GM19395 (cell line): ENCODE measurements at regions not wholly inside any gene's neighbourhood (a gene's known extent, or its start where the extent isn't known, plus 50 kb on each side); places are given as distances from the start of the nearest gene placed in this dataset.
"Not testable (repeated sequence)": the region's sequence is repeated elsewhere in the genome, so short reads cannot be mapped to it uniquely, and the experiment has no call there.

Source experiments
- ATAC-seq: cut with Tn5 transposase; IDR thresholded peaks from one replicate; pipeline ENCODE4 v1.9.1; 2021; ENCODE audit warnings: mild to moderate bottlenecking, moderate library complexity; ENCODE audit not compliant: unreplicated experiment

DNA sequence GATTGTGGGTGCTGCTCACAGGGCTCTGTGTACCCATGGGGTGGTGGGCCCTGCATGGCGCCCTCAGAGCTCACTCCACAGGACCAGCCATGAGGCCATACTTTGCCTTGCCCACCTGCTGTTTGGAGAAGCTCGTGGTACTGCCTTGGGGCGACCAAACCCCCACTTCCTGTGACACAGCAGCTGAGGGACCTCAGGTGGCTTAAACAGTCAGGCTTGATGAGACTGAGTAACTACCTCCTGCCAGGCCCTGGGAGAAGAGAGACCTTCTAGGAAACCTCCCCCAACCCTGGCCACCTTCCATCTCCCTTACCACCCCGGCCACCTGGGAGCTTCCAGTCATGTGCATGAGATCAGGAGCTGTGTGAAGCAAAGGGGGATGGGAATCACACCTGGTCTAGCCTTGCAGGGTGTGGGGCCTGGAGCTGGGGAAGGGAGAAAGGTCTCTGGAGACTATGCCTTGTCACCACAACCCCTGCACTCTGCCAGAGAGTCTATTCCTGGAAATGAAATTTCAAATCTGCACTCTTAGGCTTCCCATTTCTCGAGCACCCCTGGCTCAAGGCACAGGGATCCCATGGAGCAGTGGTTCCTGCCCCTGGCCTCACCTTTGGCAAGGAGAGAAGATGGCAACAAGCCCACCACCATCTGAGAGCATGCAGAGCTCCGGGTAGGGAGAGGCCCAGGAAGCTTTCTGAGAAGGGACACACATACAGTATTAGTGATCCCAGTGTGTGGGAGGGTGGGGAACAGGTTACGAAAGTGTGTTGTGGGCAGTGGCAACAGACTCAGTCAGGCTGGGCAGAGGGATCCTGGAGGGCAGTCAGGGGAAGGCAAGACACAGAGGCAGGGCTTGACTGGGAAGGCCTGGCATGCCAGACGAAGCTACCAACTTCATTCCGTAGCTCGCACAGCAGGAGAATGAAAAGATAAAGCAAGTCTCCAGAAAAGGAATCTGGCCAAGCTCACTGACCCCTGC is 125.0 kb downstream of the URI1 start:
- no peak for ATAC-seq

DNA sequence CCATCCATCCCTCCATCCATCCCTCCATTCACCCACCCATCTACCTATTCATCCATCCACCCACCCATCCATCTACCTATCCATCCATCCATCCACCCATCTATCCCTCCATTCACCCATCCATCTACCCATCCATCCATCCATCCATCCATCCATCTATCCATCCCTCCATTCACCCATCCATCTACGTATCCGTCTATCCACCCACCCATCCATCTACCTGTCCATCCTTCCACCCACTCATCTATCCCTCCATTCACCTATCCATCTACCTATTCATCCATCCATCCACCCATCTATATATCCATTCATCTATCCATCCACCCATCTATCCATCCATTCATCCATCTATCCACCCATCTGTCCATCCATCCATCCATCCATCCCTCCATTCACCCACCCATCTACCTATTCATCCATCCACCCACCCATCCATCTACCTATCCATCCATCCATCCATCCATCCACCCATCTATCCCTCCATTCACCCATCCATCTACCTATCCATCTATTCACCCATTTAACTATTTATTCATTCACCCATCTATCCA is 126.0 kb downstream of the URI1 start:
- not testable (repeated sequence) for ATAC-seq

DNA sequence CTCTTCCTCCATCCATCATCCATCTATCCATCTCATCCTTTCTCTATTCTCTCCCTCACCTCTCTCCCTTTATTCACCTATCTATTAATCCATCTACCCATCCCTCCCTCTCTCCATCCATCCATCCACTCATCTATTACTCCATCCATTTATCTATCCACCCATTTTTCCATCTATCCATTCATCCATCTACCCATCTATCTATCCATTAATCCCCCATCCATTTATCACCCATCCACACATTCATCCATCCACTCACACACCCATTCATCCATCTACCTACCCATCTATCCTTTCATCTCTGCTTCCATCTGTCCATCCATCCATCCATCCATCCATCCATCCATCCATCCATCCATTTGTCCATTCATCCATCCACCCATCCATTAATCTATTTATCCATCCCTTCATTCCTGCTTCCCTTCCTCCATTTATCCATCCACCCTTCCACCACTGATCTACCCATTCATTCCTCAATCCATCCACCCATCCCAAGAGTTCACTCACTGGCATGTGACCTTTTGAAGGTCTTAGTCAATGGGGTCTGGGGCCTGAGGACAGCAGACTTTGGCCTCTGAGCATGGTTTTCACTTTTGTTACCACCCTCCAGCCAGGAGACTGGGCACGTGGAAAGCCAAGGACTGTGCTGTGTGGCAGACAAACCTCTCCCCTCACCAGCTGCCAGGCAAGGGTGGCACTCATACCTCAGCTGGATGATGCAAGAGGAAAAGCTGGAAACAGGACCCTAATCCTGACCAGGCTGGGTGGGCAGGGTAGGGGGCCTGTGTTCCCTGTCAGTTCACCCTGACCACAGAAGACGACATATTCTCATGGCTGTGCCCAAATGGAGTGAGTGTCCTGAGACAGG is 126.7 kb downstream of the URI1 start:
- ATAC-seq, result no peak

DNA sequence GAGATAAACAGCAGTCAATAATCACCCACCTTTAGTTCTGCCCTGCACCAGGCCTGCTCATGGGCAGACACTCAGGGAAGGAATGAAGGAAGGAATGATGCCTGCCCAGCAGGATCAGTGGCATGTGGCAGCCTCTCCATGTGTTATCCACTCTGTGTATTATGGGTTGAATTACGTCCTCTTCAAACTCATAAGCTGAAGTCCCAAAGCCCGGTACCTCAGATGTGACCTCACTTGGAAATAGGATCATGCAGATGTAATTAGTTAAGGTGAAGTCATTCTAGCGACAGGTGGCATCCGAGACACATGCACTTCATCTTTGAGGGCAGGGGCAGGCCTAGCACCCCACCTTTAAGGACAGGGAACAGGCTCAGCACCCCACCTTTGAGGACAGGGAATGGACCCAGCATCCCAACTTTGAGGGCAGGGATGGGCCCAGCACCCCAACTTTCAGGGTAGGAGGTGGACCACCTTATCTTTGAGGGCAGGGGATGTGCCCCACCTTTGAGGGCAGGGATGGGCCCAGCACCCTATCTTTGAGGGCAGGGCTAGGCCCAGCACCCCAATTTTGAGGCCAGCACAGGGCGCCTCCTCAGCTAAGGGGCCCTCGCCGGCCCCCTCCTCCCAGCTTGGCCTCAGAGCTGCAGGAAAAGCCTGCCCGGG is 127.6 kb downstream of the URI1 start:
- no peak for ATAC-seq

DNA sequence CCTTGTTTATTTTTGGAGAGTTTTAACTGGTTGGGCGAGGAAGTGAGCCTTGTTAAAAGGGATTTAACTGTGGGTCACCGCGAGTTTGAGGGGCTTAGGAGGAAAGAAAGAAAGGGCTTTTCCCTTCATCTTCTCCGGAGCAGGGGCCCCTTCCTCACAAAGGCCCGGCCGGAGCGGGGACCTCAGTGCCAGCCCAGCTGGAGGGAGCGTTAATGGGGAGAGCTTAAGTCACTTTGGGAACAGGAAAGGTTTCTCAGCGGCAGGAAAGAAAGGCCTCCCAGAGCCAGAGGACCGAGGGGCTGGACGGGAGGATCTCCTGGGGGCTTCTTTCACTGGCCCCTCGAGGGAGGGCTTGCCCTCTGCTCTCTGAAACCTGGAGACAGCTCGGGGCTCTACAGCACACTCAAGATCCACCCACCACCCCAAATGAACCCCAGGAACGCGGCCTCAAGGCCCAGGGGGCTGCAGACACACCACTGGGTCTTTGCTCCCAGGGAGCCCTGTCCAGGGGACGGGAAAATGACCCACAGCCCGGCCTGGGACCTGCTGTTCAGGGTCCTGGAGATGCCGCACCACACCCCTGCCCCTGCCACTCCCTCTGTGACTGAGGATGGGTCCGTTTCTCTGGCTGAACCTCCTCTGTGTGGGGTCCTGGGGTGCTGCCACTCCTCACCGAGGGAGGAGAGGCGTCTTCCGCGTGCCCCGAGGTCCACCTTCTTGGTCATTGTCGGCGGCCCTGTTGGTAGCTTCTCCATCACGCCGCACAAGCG is 128.3 kb downstream of the URI1 start:
- ATAC-seq, result no peak

DNA sequence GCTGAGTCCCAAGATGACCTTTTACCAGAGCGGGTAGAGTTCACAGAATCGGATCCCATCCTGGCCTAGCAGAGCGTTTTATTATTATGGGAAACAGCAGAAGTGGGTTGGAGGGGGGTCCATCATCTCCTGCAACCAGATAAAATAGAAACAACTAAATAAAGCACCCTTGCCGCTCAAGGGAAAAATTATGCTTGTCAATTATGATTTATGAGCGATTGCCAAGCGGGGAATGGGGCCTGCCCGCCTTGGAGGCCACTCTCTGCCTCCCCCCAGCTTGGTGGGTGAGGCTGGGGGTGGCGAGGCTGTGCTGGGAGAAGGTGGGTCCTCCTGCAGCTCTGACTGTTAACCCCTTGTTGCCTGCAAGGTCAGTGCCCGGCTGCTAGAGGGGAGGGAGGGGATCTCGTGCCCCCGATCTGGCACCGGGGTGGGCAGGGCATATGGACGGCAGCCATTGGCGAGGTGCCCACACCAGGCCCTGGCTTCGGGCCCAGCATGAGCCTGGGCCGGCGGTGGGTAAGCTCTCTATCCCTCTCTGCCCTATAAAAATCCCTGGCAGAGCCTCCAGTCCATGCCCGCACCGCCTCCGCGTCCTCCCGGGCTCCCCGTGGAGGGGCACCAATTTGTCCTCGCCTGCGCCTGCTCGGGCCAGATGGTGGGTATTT is 129.1 kb downstream of the URI1 start:
- ATAC-seq, result no peak

DNA sequence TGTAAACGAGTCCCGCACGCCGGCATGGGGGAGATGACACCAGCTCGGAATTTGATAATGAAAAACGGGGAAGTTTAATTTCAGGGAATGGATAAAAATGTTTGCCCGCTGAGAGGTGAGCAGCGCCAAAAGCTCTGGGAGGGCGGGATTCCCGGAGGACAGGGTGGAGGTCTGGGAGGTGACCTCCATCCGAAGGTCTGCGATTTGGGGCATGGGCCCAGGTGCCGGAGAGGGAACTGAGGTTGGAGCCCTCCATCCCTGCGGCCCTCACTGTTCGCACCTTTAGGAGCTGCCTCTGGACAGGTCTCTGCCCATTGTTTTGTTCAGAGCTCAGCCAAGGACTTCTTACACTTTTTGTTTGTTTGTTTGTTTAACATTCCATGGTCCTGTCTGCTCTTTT is 129.8 kb downstream of the URI1 start:
- ATAC-seq, result no peak

DNA sequence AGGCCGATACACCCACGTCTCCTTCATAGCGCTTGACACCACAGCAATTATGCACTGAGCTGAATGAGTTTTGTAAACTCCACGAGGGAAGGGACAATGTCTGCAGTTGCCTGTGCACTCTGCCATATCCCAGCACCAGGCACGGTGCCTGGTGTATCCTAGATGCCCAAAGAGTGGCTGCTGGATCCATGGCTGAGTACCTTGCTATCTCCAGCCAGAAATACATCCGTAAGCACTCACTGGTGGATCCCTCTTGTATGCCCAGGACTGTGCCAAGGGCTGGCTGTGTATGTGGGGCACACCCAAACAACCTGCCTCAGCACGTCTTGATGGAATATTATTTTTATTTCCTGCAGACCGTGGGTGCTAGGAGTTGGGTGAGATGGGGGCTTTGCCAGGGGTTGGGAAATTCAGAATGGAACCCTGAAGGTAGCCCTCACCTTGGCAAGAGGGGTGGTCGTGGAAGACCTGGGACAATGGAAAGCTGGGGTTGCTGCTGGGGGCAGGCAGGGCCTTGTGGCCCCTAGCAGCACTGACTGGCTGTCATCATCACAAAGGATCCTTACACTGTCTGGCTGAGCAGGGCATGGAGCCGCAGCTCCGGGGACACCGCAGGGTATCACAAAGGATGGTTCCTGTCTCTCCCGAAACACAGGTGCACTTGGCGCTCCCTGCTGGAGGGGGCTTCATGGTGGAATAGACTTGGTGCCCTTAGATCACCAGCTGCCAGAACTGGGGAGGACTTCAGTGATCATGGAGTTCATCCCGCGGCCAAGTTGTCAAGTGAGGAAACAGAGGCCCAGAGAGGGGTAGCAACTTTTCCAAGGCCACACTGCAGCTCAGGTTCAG is 131.3 kb downstream of the URI1 start:
- ATAC-seq, result no peak

DNA sequence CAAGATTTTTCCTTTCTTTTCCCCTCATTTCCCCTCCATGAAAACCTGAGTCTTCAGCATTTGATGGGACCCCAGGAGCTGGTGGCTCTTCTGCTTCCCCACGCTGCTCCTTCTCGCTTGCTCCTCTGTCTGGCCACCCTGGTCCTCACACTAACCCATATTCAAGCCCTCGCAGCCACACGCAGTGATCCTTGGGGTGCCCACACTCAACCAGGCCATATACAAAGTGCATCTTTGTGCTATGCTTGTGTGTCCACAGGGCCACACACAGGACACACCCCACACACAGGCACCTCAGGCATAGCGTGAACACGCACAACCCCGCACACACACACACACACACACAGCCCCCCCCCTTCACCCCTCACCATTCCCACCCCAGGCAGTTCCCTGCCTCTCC is 132.1 kb downstream of the URI1 start:
- no peak for ATAC-seq

DNA sequence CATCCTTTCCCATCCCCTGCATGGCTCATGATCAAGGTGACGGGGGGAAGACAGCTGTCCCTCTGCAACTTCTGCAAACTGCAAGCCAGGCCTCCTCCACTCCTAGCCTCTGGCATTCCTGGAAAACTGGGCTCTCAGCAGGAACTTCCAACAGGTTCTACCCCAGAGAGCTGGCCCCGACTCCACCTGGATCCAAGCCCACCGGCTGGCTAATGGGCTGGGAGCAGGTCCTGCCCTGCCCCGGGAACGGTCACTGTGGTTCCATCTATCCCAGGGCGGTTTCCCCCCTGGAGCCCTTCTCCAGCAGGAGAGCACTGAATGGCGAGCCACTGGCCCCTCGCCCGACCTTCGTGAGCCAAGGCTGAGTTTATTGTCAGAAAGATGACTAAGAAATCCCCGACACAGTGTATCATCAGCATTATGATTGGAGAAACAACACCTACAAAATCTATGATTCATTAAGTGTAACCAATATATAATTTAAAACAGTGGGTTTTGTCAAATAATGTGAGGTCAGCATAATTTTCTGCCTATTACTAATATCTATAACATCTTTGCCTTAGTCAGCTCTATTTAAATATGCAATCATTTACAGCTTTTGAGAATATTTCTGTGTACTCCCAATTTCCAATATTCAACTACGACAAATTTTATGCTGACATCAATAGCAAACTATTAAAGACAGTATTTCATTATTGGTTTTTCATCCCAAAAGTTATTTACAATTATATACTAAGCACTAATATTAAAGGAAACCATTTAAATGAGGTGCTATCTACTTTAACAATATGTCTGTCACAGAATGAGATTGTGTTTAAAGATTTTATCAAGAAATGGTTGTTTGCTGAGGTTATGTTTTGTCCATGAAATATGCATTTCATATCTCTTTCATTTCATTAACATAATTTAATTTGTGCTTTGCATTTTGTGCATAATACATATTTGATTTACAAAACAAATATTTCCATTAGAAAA is 133.0 kb downstream of the URI1 start:
- no peak for ATAC-seq

DNA sequence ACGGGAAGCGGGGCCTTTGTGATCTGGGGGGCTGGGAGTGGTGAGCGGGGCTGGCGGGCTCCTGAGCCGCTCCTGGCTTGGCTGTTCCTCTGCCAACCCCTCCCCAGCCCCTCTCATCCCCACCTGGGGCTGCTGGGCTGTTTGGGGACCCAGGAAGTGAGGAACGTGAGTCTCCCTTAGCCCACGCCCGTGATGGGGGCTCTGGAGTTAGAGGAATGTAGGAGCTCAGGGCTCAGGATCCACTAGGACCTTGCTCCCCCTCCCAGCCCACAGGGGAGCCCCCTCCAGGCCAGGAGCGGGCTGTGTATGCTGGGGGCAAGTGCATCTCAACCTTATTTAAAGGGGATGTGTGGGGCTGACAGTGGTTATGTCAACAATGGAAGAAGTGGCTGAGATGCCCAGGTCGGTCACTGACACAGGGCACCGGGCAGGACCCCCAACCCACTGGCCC is 134.1 kb downstream of the URI1 start:
- no peak for ATAC-seq

DNA sequence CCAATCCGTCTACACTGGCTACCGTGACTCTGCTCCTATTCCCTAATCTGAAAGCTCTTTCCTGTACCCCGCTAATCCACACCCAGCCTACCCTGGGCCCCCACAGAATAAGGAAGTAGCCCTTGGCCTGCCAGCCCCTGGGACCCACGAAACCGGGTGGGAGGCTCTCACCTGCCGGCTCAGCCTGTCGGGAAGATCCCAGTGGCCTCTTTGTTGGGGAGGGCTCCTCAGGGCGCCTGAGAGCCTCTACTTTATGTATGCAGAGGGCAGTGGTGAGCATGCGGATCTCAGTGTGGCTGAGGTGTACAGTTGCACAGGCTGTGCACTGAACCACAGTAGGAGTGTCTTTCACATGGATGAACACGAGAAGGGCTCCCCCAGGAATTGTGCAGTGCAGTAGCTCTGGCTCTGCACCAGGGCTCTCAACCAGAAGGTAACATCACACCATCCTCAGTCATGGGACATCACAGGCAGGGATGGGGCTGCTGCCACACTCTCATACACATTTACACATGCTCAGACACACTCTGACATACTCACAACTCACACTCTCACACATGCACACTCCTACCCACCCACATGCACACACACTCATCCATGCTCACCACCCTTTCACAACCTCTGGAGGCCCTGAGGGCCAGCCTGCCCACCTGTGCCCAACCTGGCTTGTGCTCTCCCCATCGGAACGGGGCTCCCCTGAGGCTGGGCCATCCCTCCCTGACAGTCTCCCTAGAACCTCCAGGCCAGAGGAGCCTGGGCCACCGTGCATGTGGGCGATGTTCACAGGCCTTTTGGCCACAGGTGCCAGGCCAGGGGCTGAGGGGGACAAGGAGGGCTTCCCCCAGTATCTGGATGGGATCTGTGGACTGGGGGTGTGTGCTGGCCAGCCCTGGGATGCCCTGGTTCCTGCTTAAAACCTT is 135.0 kb downstream of the URI1 start:
- ATAC-seq, result no peak

DNA sequence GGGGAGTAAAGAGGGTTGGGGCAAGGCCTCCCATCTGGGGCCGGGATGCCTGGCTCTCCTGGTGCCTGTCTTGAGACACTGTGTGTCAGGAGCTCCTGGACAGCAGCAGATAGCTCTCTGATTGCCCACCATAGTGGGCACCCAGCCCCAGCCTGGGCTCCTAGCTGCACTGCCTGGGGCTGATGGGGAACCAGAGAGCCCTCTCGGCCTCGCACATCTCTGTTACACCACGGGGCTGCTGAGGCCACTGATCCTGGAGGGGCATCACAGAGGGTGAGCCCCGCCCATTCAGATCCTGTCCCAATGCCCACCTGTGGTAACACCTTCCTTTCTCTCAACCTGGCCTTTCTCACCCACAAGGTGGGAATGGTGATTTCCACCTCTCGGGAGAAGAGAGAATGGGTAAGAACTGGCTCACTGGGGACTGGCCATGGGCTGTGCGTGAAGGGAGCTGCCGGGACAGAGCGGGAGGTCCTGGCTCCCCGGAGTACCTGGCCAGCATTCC is 135.9 kb downstream of the URI1 start:
- no peak for ATAC-seq

DNA sequence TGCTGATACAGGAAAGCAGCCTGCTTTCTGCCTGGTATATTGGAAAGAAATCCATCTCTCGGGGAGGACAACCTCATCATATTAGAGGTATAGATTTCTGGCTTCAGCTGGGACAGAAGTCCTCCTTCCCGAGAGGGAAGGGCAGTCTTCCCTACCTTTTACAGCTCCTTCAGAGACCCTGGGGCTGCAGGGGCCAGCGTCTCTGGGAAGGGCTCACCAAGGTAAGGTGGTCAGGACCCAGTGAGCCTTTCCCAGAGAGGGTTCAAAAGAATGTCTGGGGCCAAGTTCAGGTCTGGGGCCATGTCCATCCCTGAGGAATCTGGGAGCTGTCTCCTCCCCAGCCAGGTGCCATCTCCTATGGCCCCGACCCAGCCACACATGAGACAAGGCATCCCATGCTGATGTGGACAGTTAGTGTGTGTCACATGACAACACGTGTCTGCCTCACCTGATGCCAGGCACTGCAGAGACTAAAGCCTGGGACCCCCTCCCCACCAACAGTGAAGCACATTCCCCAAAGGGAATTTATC is 136.4 kb downstream of the URI1 start:
- no peak for ATAC-seq

DNA sequence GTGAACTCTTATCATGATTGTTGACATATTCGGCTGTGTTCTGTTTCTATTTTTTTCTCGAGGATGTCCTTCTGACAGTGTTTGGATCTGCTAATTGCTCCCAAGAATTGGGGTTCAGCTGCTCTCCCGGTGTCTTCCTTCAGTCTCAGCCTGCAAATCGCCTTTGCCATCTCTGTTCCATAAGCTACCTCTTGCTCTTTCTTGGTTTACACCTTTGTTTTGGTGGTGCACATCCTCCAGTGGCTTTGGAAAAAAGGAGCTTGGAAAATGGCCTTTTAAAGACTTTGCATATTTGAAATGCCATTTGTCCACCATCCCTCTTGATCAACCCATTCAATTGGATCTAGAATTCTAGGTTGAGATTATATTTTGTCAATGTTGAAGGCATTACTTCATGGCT is 137.2 kb downstream of the URI1 start:
- no peak for ATAC-seq

DNA sequence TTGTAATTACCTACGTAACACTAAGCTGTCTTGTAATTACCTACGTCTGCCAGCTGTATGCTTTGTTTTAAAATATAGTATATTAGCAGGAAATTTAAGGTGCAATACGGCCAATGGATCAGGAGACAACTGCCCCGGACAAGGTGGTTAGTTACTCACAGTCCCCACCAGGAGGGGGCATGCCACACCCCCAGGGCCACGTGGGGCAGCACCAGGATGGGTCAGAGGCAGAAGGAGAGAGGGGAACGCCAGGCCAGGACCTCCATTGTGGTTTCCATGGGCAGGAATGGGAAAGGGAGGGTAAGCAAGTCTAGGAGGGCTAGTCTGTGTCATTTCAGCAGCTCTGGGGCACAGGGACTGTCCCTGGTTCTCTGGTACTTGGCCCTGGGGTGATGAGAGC is 140.1 kb downstream of the URI1 start:
- ATAC-seq, result no peak
